Ishikawa (cell line): ENCODE measurements at regions not wholly inside any gene's neighbourhood (a gene's known extent, or its start where the extent isn't known, plus 50 kb on each side); places are given as distances from the start of the nearest gene placed in this dataset.

Source experiments
- CEBPB ChIP-seq: IDR thresholded peaks from 2 replicates; pipeline ENCODE4 v1.6.1; 2012
- CREB1 ChIP-seq: IDR thresholded peaks from 2 replicates; pipeline ENCODE4 v1.6.1; 2012; ENCODE audit warnings: low read depth
- EGR1 ChIP-seq: IDR thresholded peaks from 2 replicates; pipeline ENCODE4 v1.6.1; 2012
- EP300 ChIP-seq: IDR thresholded peaks from 2 replicates; pipeline ENCODE4 v1.6.1; 2012; ENCODE audit warnings: borderline replicate concordance
- RAD21 ChIP-seq: IDR thresholded peaks from 2 replicates; pipeline ENCODE4 v1.6.1; 2012; ENCODE audit warnings: low read depth
- TAF1 ChIP-seq: IDR thresholded peaks from 2 replicates; pipeline ENCODE4 v1.6.1; 2012; ENCODE audit warnings: low read depth, mild to moderate bottlenecking
- TCF12 ChIP-seq: IDR thresholded peaks from 2 replicates; pipeline ENCODE4 v1.6.1; 2012; ENCODE audit warnings: low read depth
- YY1 ChIP-seq: IDR thresholded peaks from 2 replicates; pipeline ENCODE4 v1.6.1; 2012; ENCODE audit warnings: low read depth
- ZBTB7A ChIP-seq: IDR thresholded peaks from 2 replicates; pipeline ENCODE4 v1.6.1; 2012; ENCODE audit warnings: low read depth
- TF ChIP-seq, protein P1 (sequence below): IDR thresholded peaks from 2 replicates; pipeline ENCODE4 v1.6.1; 2012; ENCODE audit warnings: low read depth, mild to moderate bottlenecking
- TF ChIP-seq, protein P2 (sequence below): IDR thresholded peaks from 2 replicates; pipeline ENCODE4 v1.6.1; 2012
- TF ChIP-seq, protein P3 (sequence below): IDR thresholded peaks from 2 replicates; pipeline ENCODE4 v1.6.1; 2012

- TF ChIP-seq EP300: no peak
- TF ChIP-seq TAF1: no peak
- no peak for TF ChIP-seq TCF12
- TF ChIP-seq, protein P1, sequence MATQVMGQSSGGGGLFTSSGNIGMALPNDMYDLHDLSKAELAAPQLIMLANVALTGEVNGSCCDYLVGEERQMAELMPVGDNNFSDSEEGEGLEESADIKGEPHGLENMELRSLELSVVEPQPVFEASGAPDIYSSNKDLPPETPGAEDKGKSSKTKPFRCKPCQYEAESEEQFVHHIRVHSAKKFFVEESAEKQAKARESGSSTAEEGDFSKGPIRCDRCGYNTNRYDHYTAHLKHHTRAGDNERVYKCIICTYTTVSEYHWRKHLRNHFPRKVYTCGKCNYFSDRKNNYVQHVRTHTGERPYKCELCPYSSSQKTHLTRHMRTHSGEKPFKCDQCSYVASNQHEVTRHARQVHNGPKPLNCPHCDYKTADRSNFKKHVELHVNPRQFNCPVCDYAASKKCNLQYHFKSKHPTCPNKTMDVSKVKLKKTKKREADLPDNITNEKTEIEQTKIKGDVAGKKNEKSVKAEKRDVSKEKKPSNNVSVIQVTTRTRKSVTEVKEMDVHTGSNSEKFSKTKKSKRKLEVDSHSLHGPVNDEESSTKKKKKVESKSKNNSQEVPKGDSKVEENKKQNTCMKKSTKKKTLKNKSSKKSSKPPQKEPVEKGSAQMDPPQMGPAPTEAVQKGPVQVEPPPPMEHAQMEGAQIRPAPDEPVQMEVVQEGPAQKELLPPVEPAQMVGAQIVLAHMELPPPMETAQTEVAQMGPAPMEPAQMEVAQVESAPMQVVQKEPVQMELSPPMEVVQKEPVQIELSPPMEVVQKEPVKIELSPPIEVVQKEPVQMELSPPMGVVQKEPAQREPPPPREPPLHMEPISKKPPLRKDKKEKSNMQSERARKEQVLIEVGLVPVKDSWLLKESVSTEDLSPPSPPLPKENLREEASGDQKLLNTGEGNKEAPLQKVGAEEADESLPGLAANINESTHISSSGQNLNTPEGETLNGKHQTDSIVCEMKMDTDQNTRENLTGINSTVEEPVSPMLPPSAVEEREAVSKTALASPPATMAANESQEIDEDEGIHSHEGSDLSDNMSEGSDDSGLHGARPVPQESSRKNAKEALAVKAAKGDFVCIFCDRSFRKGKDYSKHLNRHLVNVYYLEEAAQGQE: no peak
- TF ChIP-seq, protein P2, sequence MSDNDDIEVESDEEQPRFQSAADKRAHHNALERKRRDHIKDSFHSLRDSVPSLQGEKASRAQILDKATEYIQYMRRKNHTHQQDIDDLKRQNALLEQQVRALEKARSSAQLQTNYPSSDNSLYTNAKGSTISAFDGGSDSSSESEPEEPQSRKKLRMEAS: no peak
- no peak for TF ChIP-seq RAD21
- no peak for TF ChIP-seq ZBTB7A
- no peak for TF ChIP-seq CREB1
- TF ChIP-seq EGR1: no peak
- no peak for TF ChIP-seq YY1
- no peak for TF ChIP-seq CEBPB
- TF ChIP-seq, protein P3, sequence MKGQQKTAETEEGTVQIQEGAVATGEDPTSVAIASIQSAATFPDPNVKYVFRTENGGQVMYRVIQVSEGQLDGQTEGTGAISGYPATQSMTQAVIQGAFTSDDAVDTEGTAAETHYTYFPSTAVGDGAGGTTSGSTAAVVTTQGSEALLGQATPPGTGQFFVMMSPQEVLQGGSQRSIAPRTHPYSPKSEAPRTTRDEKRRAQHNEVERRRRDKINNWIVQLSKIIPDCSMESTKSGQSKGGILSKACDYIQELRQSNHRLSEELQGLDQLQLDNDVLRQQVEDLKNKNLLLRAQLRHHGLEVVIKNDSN: no peak
Measured at GRCh38 chr14:40093800-40094199, 661.6 kb upstream of the FBXO33 start.
